NT2/D1 (cell line): ENCODE measurements at regions not wholly inside any gene's neighbourhood (a gene's known extent, or its start where the extent isn't known, plus 50 kb on each side); places are given as distances from the start of the nearest gene placed in this dataset.
"Not testable (repeated sequence)": the region's sequence is repeated elsewhere in the genome, so short reads cannot be mapped to it uniquely, and the experiment has no call there.

Experiments used
- DNase-seq: peaks from one replicate; pipeline ENCODE4 v3.0.0-alpha.2; 2011; ENCODE audit warnings: low read depth, low spot score
- H3K27me3 ChIP-seq: 2 replicates; pipeline ENCODE4 v1.6.0; 2011; ENCODE audit warnings: mild to moderate bottlenecking; ENCODE audit not compliant: insufficient read length, insufficient read depth
- H3K36me3 ChIP-seq: 2 replicates; pipeline ENCODE4 v1.6.1; 2011; ENCODE audit warnings: mild to moderate bottlenecking, low read length, mixed read lengths; ENCODE audit not compliant: insufficient read depth, insufficient read length
- H3K4me1 ChIP-seq: 2 replicates; pipeline ENCODE4 v1.5.1; 2011; ENCODE audit not compliant: insufficient read depth, insufficient read length
- H3K4me3 ChIP-seq: 2 replicates; pipeline ENCODE4 v1.5.1; 2011; ENCODE audit warnings: low read depth; ENCODE audit not compliant: insufficient read length
- H3K9ac ChIP-seq: 2 replicates; pipeline ENCODE4 v1.6.0; 2011; ENCODE audit warnings: low read depth; ENCODE audit not compliant: insufficient read length
- H3K9me3 ChIP-seq: 2 replicates; pipeline ENCODE4 v1.5.1; 2011; ENCODE audit warnings: mild to moderate bottlenecking, low read length; ENCODE audit not compliant: insufficient read depth
- SUZ12 ChIP-seq: IDR thresholded peaks from 2 replicates; pipeline ENCODE4 v1.6.1; 2011; ENCODE audit not compliant: insufficient read length, insufficient read depth; ENCODE audit errors: extremely low read depth
- YY1 ChIP-seq: IDR thresholded peaks from 2 replicates; pipeline ENCODE4 v1.6.1; 2011; ENCODE audit not compliant: insufficient read length, insufficient read depth
- ZNF274 ChIP-seq: IDR thresholded peaks from 2 replicates; pipeline ENCODE4 v1.6.1; 2011; ENCODE audit warnings: mild to moderate bottlenecking, low read depth, low read length

GRCh38 chr1:87428367-87428766 is 99.7 kb downstream of the LMO4 start:
- H3K9ac ChIP-seq = no peak overlapping the region
- DNase-seq = no peak
- peaks cover 3% of the 10 kb centered on the region for H3K4me1 ChIP-seq
- no peaks in the 10 kb centered on the region for H3K9me3 ChIP-seq
- no peak for TF ChIP-seq SUZ12
- no peak overlapping the region for H3K4me3 ChIP-seq
- H3K27me3 ChIP-seq = no peaks in the 10 kb centered on the region
- H3K36me3 ChIP-seq = no peaks in the 10 kb centered on the region

- H3K36me3 ChIP-seq = no peaks in the 10 kb centered on the region
- no peak for TF ChIP-seq ZNF274
- no peak for TF ChIP-seq SUZ12
- TF ChIP-seq YY1 = no peak
- no peak for DNase-seq
- no peak overlapping the region for H3K9ac ChIP-seq
- H3K9me3 ChIP-seq = no peaks in the 10 kb centered on the region
- H3K4me3 ChIP-seq = no peak overlapping the region
- H3K4me1 ChIP-seq = peaks cover 3% of the 10 kb centered on the region
- H3K27me3 ChIP-seq = no peaks in the 10 kb centered on the region
These were observed 100.2 kb downstream of the LMO4 start for GRCh38 chr1:87428883-87429282.

DNA sequence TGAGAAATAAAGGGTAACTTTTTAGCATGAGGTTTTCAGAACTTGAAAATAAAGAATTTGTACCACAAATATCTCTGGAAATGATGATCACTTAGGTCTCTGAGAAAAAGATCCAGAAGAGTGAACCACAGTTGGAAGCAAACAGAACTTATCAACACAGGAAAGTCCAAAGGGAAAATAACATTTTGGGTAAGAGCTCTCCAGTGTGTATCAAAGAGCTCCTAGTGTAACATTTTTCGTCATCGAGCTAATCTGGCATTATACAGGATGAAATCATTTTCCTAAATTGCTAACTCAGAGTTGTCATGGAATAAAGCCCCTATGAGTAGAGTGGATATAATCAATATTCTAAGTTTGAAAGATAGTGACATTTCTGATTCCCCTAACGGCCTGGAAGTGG is 104.0 kb downstream of the LMO4 start:
- Histone ChIP-seq H3K36me3 (no peaks in the 10 kb centered on the region), H3K4me1 (peaks cover 3% of the 10 kb centered on the region), H3K9me3 (no peaks in the 10 kb centered on the region), H3K27me3 (no peaks in the 10 kb centered on the region), H3K9ac (no peak overlapping the region), H3K4me3 (no peak overlapping the region)
- TF ChIP-seq ZNF274 (no peak), YY1 (no peak), SUZ12 (no peak)
- DNase-seq = no peak

DNA sequence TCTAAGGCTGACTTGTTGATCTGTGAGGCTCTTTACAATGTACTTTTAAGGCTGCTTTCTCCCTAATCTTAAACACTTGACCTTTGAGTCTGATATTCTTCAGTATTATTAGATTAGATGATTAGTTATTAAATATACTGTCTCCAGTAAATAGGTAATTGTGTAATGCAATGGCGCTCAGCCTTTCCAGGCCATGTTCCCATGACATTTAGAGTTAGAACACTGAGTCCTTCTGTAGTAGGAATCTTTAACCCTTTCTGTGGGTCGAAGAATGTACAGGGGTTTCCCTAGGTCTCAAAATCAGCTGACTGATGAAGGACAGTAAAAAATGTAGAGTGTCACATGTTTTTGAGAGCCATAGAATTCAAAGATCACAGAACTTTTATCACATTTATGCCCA is 104.4 kb downstream of the LMO4 start:
- H3K4me3 ChIP-seq, DNase-seq, H3K9me3 ChIP-seq, H3K36me3 ChIP-seq, H3K9ac ChIP-seq, H3K27me3 ChIP-seq, H3K4me1 ChIP-seq: not testable (repeated sequence)

GRCh38 chr1:87435484-87435883 is 106.8 kb downstream of the LMO4 start:
- TF ChIP-seq ZNF274 = no peak
- no peak for TF ChIP-seq YY1
- TF ChIP-seq SUZ12 = no peak

GRCh38 chr1:87436115-87436514 is 107.4 kb downstream of the LMO4 start:
- not testable (repeated sequence) for H3K4me1 ChIP-seq, DNase-seq

More at GRCh38 chr1:87435484-87435883, 106.8 kb downstream of the LMO4 start:
- H3K27me3 ChIP-seq = no peaks in the 10 kb centered on the region
- no peak for DNase-seq
- H3K4me3 ChIP-seq = no peak overlapping the region
- no peaks in the 10 kb centered on the region for H3K9me3 ChIP-seq
- no peaks in the 10 kb centered on the region for H3K4me1 ChIP-seq
- H3K9ac ChIP-seq = no peak overlapping the region
- no peaks in the 10 kb centered on the region for H3K36me3 ChIP-seq

GRCh38 chr1:87436534-87436933 is 107.9 kb downstream of the LMO4 start:
- Histone ChIP-seq H3K4me1 (no peaks in the 10 kb centered on the region), H3K36me3 (no peaks in the 10 kb centered on the region), H3K27me3 (no peaks in the 10 kb centered on the region), H3K9me3 (no peaks in the 10 kb centered on the region), H3K9ac (no peak overlapping the region), H3K4me3 (no peak overlapping the region)
- TF ChIP-seq YY1 (no peak), SUZ12 (no peak), ZNF274 (no peak)
- DNase-seq = no peak

More at GRCh38 chr1:87436115-87436514, 107.4 kb downstream of the LMO4 start:
- not testable (repeated sequence) for H3K9ac ChIP-seq, H3K27me3 ChIP-seq, H3K9me3 ChIP-seq, H3K4me3 ChIP-seq, H3K36me3 ChIP-seq

DNA sequence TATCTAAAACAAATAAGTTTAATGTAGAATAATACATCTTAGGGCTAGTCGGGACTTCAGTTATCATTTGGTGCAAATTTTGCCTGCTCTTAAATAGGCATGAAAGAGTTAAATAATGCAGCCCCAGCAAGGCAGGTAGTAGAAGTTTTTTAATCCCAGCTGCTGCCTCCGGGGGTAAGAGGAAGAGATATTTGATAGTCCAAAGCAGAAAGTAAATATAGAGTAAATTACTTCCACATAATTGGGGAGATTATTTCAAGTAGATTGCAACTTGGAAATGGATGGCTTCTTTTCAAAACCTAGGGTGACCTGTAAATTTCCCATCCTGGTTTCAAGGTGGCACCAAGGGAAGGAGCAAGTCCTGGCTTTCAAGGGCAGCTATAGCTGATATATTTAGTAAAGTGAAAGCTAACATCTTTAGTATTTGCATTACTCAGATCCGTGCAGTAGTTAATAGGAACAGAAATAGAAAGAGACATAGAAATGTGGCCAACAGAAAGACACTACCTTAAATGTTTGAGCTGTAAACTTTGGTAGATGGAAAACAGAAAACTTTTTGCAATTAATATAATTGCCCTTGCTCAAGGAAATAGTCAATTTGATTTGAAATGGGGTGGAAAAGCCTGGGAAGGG is 109.1 kb downstream of the LMO4 start:
- Histone ChIP-seq H3K4me3 (no peak overlapping the region), H3K9ac (no peak overlapping the region), H3K27me3 (no peaks in the 10 kb centered on the region), H3K9me3 (peaks cover 3% of the 10 kb centered on the region; the same call in 1 of the 2 replicates), H3K36me3 (no peaks in the 10 kb centered on the region), H3K4me1 (no peaks in the 10 kb centered on the region)
- TF ChIP-seq YY1 (no peak), SUZ12 (no peak), ZNF274 (no peak)
- no peak for DNase-seq
